SK-N-SH (cell line): ENCODE measurements at regions not wholly inside any gene's neighbourhood (a gene's known extent, or its start where the extent isn't known, plus 50 kb on each side); places are given as distances from the start of the nearest gene placed in this dataset.
A peak's percentile ranks its signal among the peaks of the same experiment; 100 is the strongest.

Experiments
- CTCF ChIA-PET: fragments of 300-600, 350-600 bp; formaldehyde crosslinking; extraction: SDS; loops from one replicate; lab custom pipeline; 2021; lab: Yijun Ruan, JAX
- POLR2A ChIA-PET: fragments of 350-600 bp; sonication (Branson Sonifier 250); formaldehyde crosslinking; extraction: SDS; loops from one replicate; lab custom pipeline; 2020; ENCODE audit warnings: antibody characterized with exemption, inconsistent platforms; lab: Yijun Ruan, JAX
- DNase-seq: peaks from one replicate; pipeline ENCODE4 v3.0.0; 2012
- H2AFZ ChIP-seq: fragments of 200-600 bp; sonication (generic); 2 replicates; pipeline ENCODE4 v1.8.1; 2016; ENCODE audit warnings: antibody characterized with exemption, mild to moderate bottlenecking, low read depth
- H3F3A ChIP-seq: fragments of 200-600 bp; sonication (generic); replicated peaks from 2 replicates; pipeline ENCODE3; 2016; ENCODE audit warnings: antibody characterized with exemption, mild to moderate bottlenecking; ENCODE audit not compliant: insufficient read depth
- H3K27ac ChIP-seq, 2 experiments: fragments of 200-500 bp in 1 of 2; fragments of 200-600 bp in 1 of 2; sonication (Bioruptor generic) in 1 of 2; sonication (generic), shearing (Covaris generic) in 1 of 2; 2 replicates each; pipeline versions ENCODE4 v1.5.1 to v1.6.1; 2014 to 2016; ENCODE audit warnings: low read depth in 2 of 2, inconsistent platforms in 1 of 2, low read length in 1 of 2, mild to moderate bottlenecking in 1 of 2, mixed read lengths in 1 of 2
- H3K27me3 ChIP-seq: fragments of 200-600 bp; sonication (generic), shearing (Covaris generic); 2 replicates; pipeline ENCODE4 v1.6.1; 2016; ENCODE audit warnings: mixed run types; ENCODE audit not compliant: insufficient read depth
- H3K36me3 ChIP-seq, 2 experiments: fragments of 200-500 bp in 1 of 2; fragments of 200-600 bp in 1 of 2; sonication (Bioruptor generic) in 1 of 2; sonication (generic) in 1 of 2; replicated peaks in 1 of 2; 2 replicates each; pipeline versions ENCODE3 to v1.5.1; 2014 to 2016; ENCODE audit warnings: low read length in 1 of 2, mild to moderate bottlenecking in 1 of 2; ENCODE audit not compliant: insufficient read depth in 2 of 2, control insufficient read depth in 1 of 2
- H3K4me1 ChIP-seq, 2 experiments: fragments of 200-500 bp in 1 of 2; fragments of 200-600 bp in 1 of 2; sonication (Bioruptor generic) in 1 of 2; sonication (generic), shearing (Covaris generic) in 1 of 2; 2 replicates each; pipeline versions ENCODE4 v1.5.1 to v1.6.1; 2014 to 2016; ENCODE audit warnings: low read depth in 1 of 2, low read length in 1 of 2, mixed run types in 1 of 2; ENCODE audit not compliant: insufficient read depth in 2 of 2, control insufficient read depth in 1 of 2
- H3K4me2 ChIP-seq: fragments of 200-600 bp; sonication (generic), shearing (Covaris generic); 2 replicates; pipeline ENCODE4 v1.6.1; 2017; ENCODE audit warnings: mixed run types
- H3K4me3 ChIP-seq, 2 experiments: fragments of 200-500 bp in 1 of 2; fragments of 200-600 bp in 1 of 2; sonication (Bioruptor generic) in 1 of 2; sonication (generic), shearing (Covaris generic) in 1 of 2; 2 replicates each; pipeline versions ENCODE4 v1.5.1 to v1.8.1; 2014 to 2016; ENCODE audit warnings: low read depth in 2 of 2, inconsistent platforms in 1 of 2, low read length in 1 of 2, mild to moderate bottlenecking in 1 of 2, mixed read lengths in 1 of 2, moderate library complexity in 1 of 2
- H3K79me2 ChIP-seq: fragments of 200-600 bp; sonication (generic); 2 replicates; pipeline ENCODE4 v1.8.1; 2017; ENCODE audit warnings: mild to moderate bottlenecking; ENCODE audit not compliant: insufficient read depth
- H3K9ac ChIP-seq: fragments of 200-600 bp; sonication (generic); 2 replicates; pipeline ENCODE4 v1.6.1; 2017; ENCODE audit warnings: mixed run types
- H3K9me2 ChIP-seq: fragments of 200-600 bp; sonication (generic); 2 replicates; pipeline ENCODE4 v1.6.1; 2017; ENCODE audit warnings: mixed run types
- H3K9me3 ChIP-seq: fragments of 200-600 bp; sonication (generic); 2 replicates; pipeline ENCODE4 v1.6.1; 2017; ENCODE audit warnings: mixed run types, mild to moderate bottlenecking, moderate library complexity
- H4K20me1 ChIP-seq: fragments of 200-600 bp; sonication (generic); 2 replicates; pipeline ENCODE4 v1.6.1; 2017; ENCODE audit warnings: mild to moderate bottlenecking, mixed run types; ENCODE audit not compliant: insufficient read depth
- CHD2 ChIP-seq: fragments of 150-350 bp; IDR thresholded peaks from 2 replicates; pipeline ENCODE4 v1.6.1; 2018; ENCODE audit warnings: low read length; ENCODE audit not compliant: partially characterized antibody
- CTCF ChIP-seq: fragments of 200-600 bp; sonication (generic); IDR thresholded peaks from 2 replicates; pipeline ENCODE4 v1.6.1; 2017; ENCODE audit warnings: antibody characterized with exemption, mild to moderate bottlenecking, moderate library complexity
- ELF1 ChIP-seq: IDR thresholded peaks from 2 replicates; pipeline ENCODE4 v1.4.0; 2012
- EP300 ChIP-seq, 2 experiments: IDR thresholded peaks; 2 replicates each; pipeline versions ENCODE4 v1.4.0 to v1.6.1; 2012; ENCODE audit warnings: borderline replicate concordance in 1 of 2, low read depth in 1 of 2, low read length in 1 of 2
- EZH2phosphoT487 ChIP-seq: fragments of 200-600 bp; sonication (generic); IDR thresholded peaks from 2 replicates; pipeline ENCODE4 v1.6.1; 2017; ENCODE audit warnings: low read depth, mixed run types, mild to moderate bottlenecking, antibody characterized with exemption, moderate library complexity, borderline replicate concordance
- FOSL2 ChIP-seq: IDR thresholded peaks from 2 replicates; pipeline ENCODE4 v1.4.0; 2012; ENCODE audit warnings: low read depth, mild to moderate bottlenecking, moderate library complexity, borderline replicate concordance
- GABPA ChIP-seq: IDR thresholded peaks from 2 replicates; pipeline ENCODE4 v1.4.0; 2012; ENCODE audit warnings: low read depth, mild to moderate bottlenecking
- GATA2 ChIP-seq: sonication (generic); formaldehyde crosslinking; IDR thresholded peaks from 2 replicates; pipeline ENCODE4 v1.5.0; 2020; ENCODE audit warnings: mild to moderate bottlenecking, missing genetic modification reagents
- JUND ChIP-seq: IDR thresholded peaks from 2 replicates; pipeline ENCODE4 v1.4.0; 2012
- MEF2A ChIP-seq: IDR thresholded peaks from 2 replicates; pipeline ENCODE4 v1.4.0; 2012; ENCODE audit warnings: low read depth, borderline replicate concordance
- NFIC ChIP-seq: IDR thresholded peaks from 2 replicates; pipeline ENCODE4 v1.4.0; 2012; ENCODE audit warnings: borderline replicate concordance
- NRF1 ChIP-seq: IDR thresholded peaks from 2 replicates; pipeline ENCODE4 v1.6.1; 2012; ENCODE audit warnings: low read depth, mild to moderate bottlenecking, low read length
- PBX3 ChIP-seq: IDR thresholded peaks from 2 replicates; pipeline ENCODE4; 2012
- POLR2AphosphoS5 ChIP-seq: IDR thresholded peaks from 2 replicates; pipeline ENCODE4 v1.6.1; 2012; ENCODE audit warnings: low read depth, low read length
- RAD21 ChIP-seq: IDR thresholded peaks from 2 replicates; pipeline ENCODE4 v1.6.1; 2012; ENCODE audit warnings: mild to moderate bottlenecking, low read length
- RCOR1 ChIP-seq: fragments of 150-350 bp; IDR thresholded peaks from 2 replicates; pipeline ENCODE4 v1.6.1; 2017; ENCODE audit warnings: antibody characterized with exemption, low read length
- REST ChIP-seq: IDR thresholded peaks from 2 replicates; pipeline ENCODE4 v1.6.1; 2012; ENCODE audit warnings: mild to moderate bottlenecking, low read depth, low read length, moderate library complexity
- RXRA ChIP-seq: IDR thresholded peaks from 2 replicates; pipeline ENCODE4 v1.4.0; 2012; ENCODE audit warnings: low read depth, mild to moderate bottlenecking, borderline replicate concordance
- SIN3A ChIP-seq: IDR thresholded peaks from 2 replicates; pipeline ENCODE4 v1.6.1; 2012; ENCODE audit warnings: low read depth, mild to moderate bottlenecking, low read length, moderate library complexity, borderline replicate concordance
- SMC3 ChIP-seq: IDR thresholded peaks from 2 replicates; pipeline ENCODE4 v1.6.1; 2012; ENCODE audit warnings: low read depth, low read length, improper control_type of control experiment
- TAF1 ChIP-seq: IDR thresholded peaks from 2 replicates; pipeline ENCODE4 v1.6.1; 2012; ENCODE audit warnings: low read depth, mild to moderate bottlenecking, low read length, moderate library complexity, borderline replicate concordance
- TCF12 ChIP-seq: IDR thresholded peaks from 2 replicates; pipeline ENCODE4 v1.4.0; 2012
- TEAD4 ChIP-seq: IDR thresholded peaks from 2 replicates; pipeline ENCODE4 v1.4.0; 2012; ENCODE audit warnings: mild to moderate bottlenecking, borderline replicate concordance; ENCODE audit not compliant: insufficient read depth
- USF1 ChIP-seq: IDR thresholded peaks from 2 replicates; pipeline ENCODE4 v1.4.0; 2012; ENCODE audit warnings: low read depth, borderline replicate concordance
- YY1 ChIP-seq: IDR thresholded peaks from 2 replicates; pipeline ENCODE4 v1.4.0; 2012; ENCODE audit warnings: low read depth, mild to moderate bottlenecking
- ZBTB33 ChIP-seq: IDR thresholded peaks from 2 replicates; pipeline ENCODE4 v1.4.0; 2012; ENCODE audit warnings: low read depth, borderline replicate concordance
- WGBS: methylation state at CpG from one replicate; pipeline ENCODE4 v1.1.6; 2017; ENCODE audit warnings: low lambda C conversion rate; 5-methylcytosine and 5-hydroxymethylcytosine counted together

- CTCF ChIA-PET = no interaction called here
- Histone ChIP-seq H2AFZ (no peak overlapping the region), H3K79me2 (no peaks in the 10 kb centered on the region), H3K4me2 (no peak overlapping the region), H3K4me3 (no peak overlapping the region), H3K9me3 (no peaks in the 10 kb centered on the region), H3K9ac (no peak overlapping the region), H3K4me1 (no peaks in the 10 kb centered on the region), H3K36me3 (no peaks in the 10 kb centered on the region), H4K20me1 (no peaks in the 10 kb centered on the region), H3K9me2 (no peaks in the 10 kb centered on the region), H3K27me3 (no peaks in the 10 kb centered on the region), H3F3A (no peaks in the 10 kb centered on the region), H3K27ac (no peak overlapping the region)
- WGBS = 15% methylated on average over 9 of the region's 9 CpGs
- POLR2A ChIA-PET = no interaction called here
- peak; percentile 26 for DNase-seq
- TF ChIP-seq RXRA (no peak), CTCF (peak; percentile 71), EP300 (IDR thresholded peaks at IDR 0.05; ENCODE audit: borderline replicate concordance in 1 of 2, low read depth in 1 of 2, low read length in 1 of 2) (no peak), TEAD4 (no peak), ZBTB33 (no peak), PBX3 (no peak), NFIC (no peak), RAD21 (peak; percentile 43), REST (no peak), USF1 (no peak), TAF1 (no peak), CHD2 (no peak), NRF1 (no peak), SMC3 (peak; percentile 31; the same call in 1 of the 2 replicates), GABPA (no peak), JUND (no peak), POLR2AphosphoS5 (no peak), GATA2 (no peak), RCOR1 (no peak), FOSL2 (no peak), TCF12 (no peak), YY1 (no peak), SIN3A (no peak), MEF2A (no peak), ELF1 (no peak), EZH2phosphoT487 (no peak)
These were observed 384.8 kb downstream of the FAM133A start for GRCh38 chrX:94058728-94059382.
